Spleen (tissue), 11 donors: ENCODE measurements at regions not wholly inside any gene's neighbourhood (a gene's known extent, or its start where the extent isn't known, plus 50 kb on each side); places are given as distances from the start of the nearest gene placed in this dataset.

Experiments used
- DNase-seq: peaks from one replicate; pipeline ENCODE4 v3.0.0-alpha.2; 2020
- H3K27ac ChIP-seq, 8 donors: fragments of 200-600 bp; sonication (generic) in 7 of 8; 1 replicate in 4 of 8; 2 replicates in 4 of 8; pipeline versions ENCODE4 v1.5.0 to v1.8.0; 2016 to 2021; ENCODE audit warnings: inconsistent platforms in 4 of 8, mild to moderate bottlenecking in 4 of 8, moderate library complexity in 1 of 8
- H3K27me3 ChIP-seq, 7 donors: fragments of 200-600 bp; sonication (generic) in 6 of 7; replicated peaks in 1 of 7; 1 replicate in 4 of 7; 2 replicates in 3 of 7; pipeline versions ENCODE4 v1.5.0 to v1.8.0; 2016 to 2021; ENCODE audit warnings: inconsistent platforms in 3 of 7, mild to moderate bottlenecking in 1 of 7
- H3K36me3 ChIP-seq, 6 donors: fragments of 200-600 bp; sonication (generic) in 5 of 6; 1 replicate in 4 of 6; 2 replicates in 2 of 6; pipeline versions ENCODE4 v1.5.0 to v1.8.0; 2016 to 2021; ENCODE audit warnings: inconsistent platforms in 2 of 6
- H3K4me1 ChIP-seq, 6 donors: fragments of 200-600 bp; sonication (generic) in 5 of 6; 1 replicate in 3 of 6; 2 replicates in 3 of 6; pipeline versions ENCODE4 v1.5.0 to v1.8.0; 2016 to 2021; ENCODE audit warnings: inconsistent platforms in 3 of 6
- H3K4me3 ChIP-seq, 8 donors: fragments of 200-600 bp; sonication (generic) in 7 of 8; 1 replicate in 4 of 8; 2 replicates in 4 of 8; pipeline versions ENCODE4 v1.5.0 to v1.8.0; 2016 to 2021; ENCODE audit warnings: inconsistent platforms in 4 of 8, mild to moderate bottlenecking in 4 of 8, moderate library complexity in 2 of 8
- H3K9me3 ChIP-seq, 8 donors: fragments of 200-600 bp; sonication (generic) in 7 of 8; 1 replicate in 4 of 8; 2 replicates in 4 of 8; pipeline versions ENCODE4 v1.5.0 to v1.8.0; 2016 to 2021; ENCODE audit warnings: inconsistent platforms in 4 of 8
- POLR2A ChIP-seq, 3 donors: fragments of 450-650 bp; IDR thresholded peaks; one replicate each; pipeline ENCODE4 v1.5.1; 2017; ENCODE audit warnings: antibody characterized with exemption in 3 of 3, mild to moderate bottlenecking in 1 of 3
- POLR2AphosphoS5 ChIP-seq, 3 donors: sonication (generic); formaldehyde crosslinking; IDR thresholded peaks; one replicate each; pipeline ENCODE4 v1.5.1; 2017; ENCODE audit warnings: antibody characterized with exemption in 3 of 3
- WGBS, 5 donors: extraction: QIAGEN DNeasy Blood & Tissue Kit in 3 of 5; methylation state at CpG; one replicate each; pipeline versions ENCODE4 v1.1.5 to v1.1.7; 2013 to 2018; 5-methylcytosine and 5-hydroxymethylcytosine counted together
- intact Hi-C: fragments of 100-400 bp; cut with DNase I; formaldehyde crosslinking; loops from one replicate; pipeline ENCODE4 v1.15.0; 2023; ENCODE audit warnings: low total_unique reads
- TF ChIP-seq, protein P1 (sequence below), 11 experiments: fragments of 200-600 bp in 7 of 11; fragments of 450-650 bp in 4 of 11; sonication (generic) in 4 of 11; IDR thresholded peaks in 8 of 11; conservative IDR thresholded peaks in 3 of 11; 1 replicate in 7 of 11; 2 replicates in 4 of 11; pipeline versions ENCODE4 v1.4.0 to v1.8.0; 2016 to 2021; ENCODE audit warnings: antibody characterized with exemption in 11 of 11, inconsistent platforms in 4 of 11, mild to moderate bottlenecking in 1 of 11
- donor health status: healthy with polysubstance abuse.
- donor health status: DM: no; HTN: no; CAD: no; lungs with moderate emphysema.
- donor health status: DM: no; HTN: no; CAD: no.
- donor health status: Bipolar disorder and iron deficiency.
- donor health status: healthy.
- donor health status: DM: no; HTN: no; CAD: no.
- donor health status: DM: yes; HTN: yes; CAD: no.

DNA sequence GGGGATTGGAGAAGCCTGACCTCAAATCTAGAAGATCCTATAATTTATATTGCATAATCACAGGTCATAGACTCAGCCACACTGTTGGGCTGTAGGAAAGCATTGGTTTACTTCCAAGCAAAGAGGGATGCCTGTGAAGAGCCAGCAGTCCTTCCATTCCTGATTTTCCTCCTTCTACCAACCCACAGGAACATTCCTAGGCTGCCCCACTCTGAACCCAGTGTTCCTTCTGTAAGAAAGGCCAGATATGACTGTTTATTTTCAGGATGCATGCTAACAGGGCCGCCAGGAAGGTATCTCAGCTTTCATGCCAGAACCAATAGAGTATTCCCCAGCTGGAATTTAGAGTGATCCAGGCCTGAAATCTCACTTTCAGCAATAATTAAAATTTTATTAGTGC, 197.1 kb downstream of the ETS1 start:
- no peak overlapping the region for H3K27ac ChIP-seq
- no peak overlapping the region for H3K4me3 ChIP-seq
- intact Hi-C loops = no loop called here
- H3K27me3 ChIP-seq = no peaks in the 10 kb centered on the region
- no peaks in the 10 kb centered on the region for H3K9me3 ChIP-seq
- no peaks in the 10 kb centered on the region for H3K36me3 ChIP-seq
- DNase-seq = no peak
- TF ChIP-seq POLR2A (IDR thresholded peaks at IDR 0.05) = no peak
- 89 to 100% (median 100%) methylated on average over 1 of the region's 1 CpG for WGBS, 5 donors
- H3K4me1 ChIP-seq = peaks cover 0 to 4% (median 0%) of the 10 kb centered on the region in 6 donors

DNA sequence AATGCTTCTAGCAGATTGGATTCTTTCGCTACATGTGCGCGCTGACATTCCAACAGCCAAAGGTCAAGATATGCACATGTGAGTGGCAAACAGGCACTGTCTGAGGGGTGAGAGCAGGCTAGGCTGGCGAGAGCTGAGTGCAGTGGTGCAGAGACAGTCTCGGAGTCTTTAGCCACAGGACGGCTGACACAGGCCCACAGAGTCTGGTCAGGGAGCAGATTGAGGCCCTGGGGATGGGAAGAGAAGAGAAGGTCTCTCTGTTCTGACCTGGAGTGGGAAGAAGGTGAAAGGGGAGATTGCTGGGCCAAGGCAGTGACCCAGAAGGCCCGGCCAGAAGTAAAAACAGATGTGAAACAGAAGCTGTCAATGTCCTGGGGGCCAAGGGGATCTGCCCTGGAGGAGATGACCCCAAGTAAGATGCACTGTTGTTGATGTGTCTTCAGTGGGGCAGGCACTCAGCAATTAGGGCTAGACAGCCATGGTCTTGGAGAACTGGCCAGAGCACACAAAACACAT, 197.8 kb downstream of the ETS1 start:
- H3K4me3 ChIP-seq = no peak overlapping the region
- H3K36me3 ChIP-seq = no peaks in the 10 kb centered on the region
- H3K9me3 ChIP-seq = no peaks in the 10 kb centered on the region
- WGBS, 5 donors = 88 to 97% (median 93%) methylated on average over 7 of the region's 7 CpGs
- TF ChIP-seq, protein P1, sequence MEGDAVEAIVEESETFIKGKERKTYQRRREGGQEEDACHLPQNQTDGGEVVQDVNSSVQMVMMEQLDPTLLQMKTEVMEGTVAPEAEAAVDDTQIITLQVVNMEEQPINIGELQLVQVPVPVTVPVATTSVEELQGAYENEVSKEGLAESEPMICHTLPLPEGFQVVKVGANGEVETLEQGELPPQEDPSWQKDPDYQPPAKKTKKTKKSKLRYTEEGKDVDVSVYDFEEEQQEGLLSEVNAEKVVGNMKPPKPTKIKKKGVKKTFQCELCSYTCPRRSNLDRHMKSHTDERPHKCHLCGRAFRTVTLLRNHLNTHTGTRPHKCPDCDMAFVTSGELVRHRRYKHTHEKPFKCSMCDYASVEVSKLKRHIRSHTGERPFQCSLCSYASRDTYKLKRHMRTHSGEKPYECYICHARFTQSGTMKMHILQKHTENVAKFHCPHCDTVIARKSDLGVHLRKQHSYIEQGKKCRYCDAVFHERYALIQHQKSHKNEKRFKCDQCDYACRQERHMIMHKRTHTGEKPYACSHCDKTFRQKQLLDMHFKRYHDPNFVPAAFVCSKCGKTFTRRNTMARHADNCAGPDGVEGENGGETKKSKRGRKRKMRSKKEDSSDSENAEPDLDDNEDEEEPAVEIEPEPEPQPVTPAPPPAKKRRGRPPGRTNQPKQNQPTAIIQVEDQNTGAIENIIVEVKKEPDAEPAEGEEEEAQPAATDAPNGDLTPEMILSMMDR (IDR thresholded peaks at IDR 0.05 in 8 of 11, conservative IDR thresholded peaks at IDR 0.05 in 3 of 11) = no peak
- TF ChIP-seq POLR2A (IDR thresholded peaks at IDR 0.05) (no peak), POLR2AphosphoS5 (IDR thresholded peaks at IDR 0.05) (no peak)
- intact Hi-C loops = no loop called here
- DNase-seq = no peak
- peaks cover 0 to 4% (median 0%) of the 10 kb centered on the region in 6 donors for H3K4me1 ChIP-seq
- no peaks in the 10 kb centered on the region for H3K27me3 ChIP-seq
- H3K27ac ChIP-seq = no peak overlapping the region

- intact Hi-C loops = no loop called here
- no peaks in the 10 kb centered on the region for H3K36me3 ChIP-seq
- 94 to 99% (median 96%) methylated on average over 5 of the region's 5 CpGs for WGBS, 5 donors
- H3K4me3 ChIP-seq = no peak overlapping the region
- no peak for TF ChIP-seq POLR2AphosphoS5 (IDR thresholded peaks at IDR 0.05)
- no peak for TF ChIP-seq POLR2A (IDR thresholded peaks at IDR 0.05)
- TF ChIP-seq, protein P1 (IDR thresholded peaks at IDR 0.05 in 8 of 11, conservative IDR thresholded peaks at IDR 0.05 in 3 of 11) = no peak
- H3K27me3 ChIP-seq = no peaks in the 10 kb centered on the region
- peaks cover 0 to 4% (median 0%) of the 10 kb centered on the region in 6 donors for H3K4me1 ChIP-seq
- no peaks in the 10 kb centered on the region for H3K9me3 ChIP-seq
- no peak overlapping the region for H3K27ac ChIP-seq
- DNase-seq = no peak
These were observed 199.0 kb downstream of the ETS1 start for GRCh38 chr11:128388206-128388815.

DNA sequence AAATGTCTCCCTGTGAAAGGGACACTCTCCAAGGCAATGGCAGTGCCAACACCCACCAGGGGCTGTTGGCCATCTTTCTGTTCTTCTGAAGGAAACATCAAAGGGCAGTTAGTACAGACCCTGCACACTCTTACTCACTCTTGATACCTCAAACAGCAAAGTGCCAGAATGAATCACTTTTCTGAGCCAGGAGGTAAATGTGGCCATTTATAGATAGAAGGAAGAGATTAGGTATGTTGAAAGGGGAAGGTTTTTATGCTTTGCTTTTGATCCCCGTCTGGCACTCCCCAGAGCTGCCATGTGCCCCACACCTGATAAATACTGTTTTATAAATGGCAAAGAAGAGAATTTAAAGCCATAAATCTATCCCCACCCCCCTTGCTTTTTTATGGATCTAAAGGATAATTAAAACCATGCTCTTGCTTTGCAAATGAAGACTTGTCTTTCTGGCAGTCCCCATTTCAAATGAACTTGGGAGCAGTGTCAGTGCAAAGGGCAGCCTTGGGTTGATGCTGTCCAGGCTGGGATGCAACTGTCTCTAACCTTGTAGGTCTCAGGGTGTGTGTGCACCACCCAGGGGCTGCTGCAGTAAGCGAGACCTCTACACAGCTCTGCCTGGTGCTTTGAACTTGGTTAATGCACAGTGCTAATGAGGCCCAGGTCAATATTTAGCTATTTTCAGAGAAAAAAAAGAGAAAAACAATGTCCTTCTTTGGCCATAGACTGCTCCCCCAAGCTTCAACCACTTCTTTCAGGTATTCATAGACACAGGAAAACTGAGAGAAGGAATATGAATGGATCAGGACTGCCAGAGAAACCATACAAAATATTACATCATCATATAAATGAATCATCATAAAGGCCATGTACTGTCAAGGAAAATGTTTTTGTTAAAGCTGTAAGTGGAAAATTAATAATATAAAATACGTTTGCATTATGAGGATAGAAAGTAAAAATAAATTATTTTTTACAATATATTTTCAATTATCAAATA, 207.5 kb downstream of the ETS1 start:
- no peak for DNase-seq
- H3K27ac ChIP-seq = no peak overlapping the region
- H3K4me1 ChIP-seq = peaks cover 0 to 9% (median 0%) of the 10 kb centered on the region in 6 donors
- peaks cover 0 to 19% (median 13%) of the 10 kb centered on the region in 8 donors for H3K9me3 ChIP-seq
- WGBS, 5 donors = 78 to 82% (median 80%) methylated on average over 3 of the region's 3 CpGs
- intact Hi-C loops = no loop called here
- no peak overlapping the region for H3K4me3 ChIP-seq
- H3K36me3 ChIP-seq = no peaks in the 10 kb centered on the region
- TF ChIP-seq POLR2AphosphoS5 (IDR thresholded peaks at IDR 0.05) (no peak), POLR2A (IDR thresholded peaks at IDR 0.05) (no peak)
- TF ChIP-seq, protein P1 (IDR thresholded peaks at IDR 0.05 in 8 of 11, conservative IDR thresholded peaks at IDR 0.05 in 3 of 11) = no peak
- H3K27me3 ChIP-seq = no peaks in the 10 kb centered on the region
